Uterus (tissue), 3 donors: ENCODE measurements at regions not wholly inside any gene's neighbourhood (a gene's known extent, or its start where the extent isn't known, plus 50 kb on each side); places are given as distances from the start of the nearest gene placed in this dataset.

Source experiments
- DNase-seq, 2 donors: peaks; one replicate each; pipeline ENCODE4 v3.0.0-alpha.2; 2019 to 2020
- H3K27ac ChIP-seq, 2 donors: fragments of 200-600 bp; sonication (generic); 1 replicate in 1 of 2; 2 replicates in 1 of 2; pipeline ENCODE4 v1.5.1; 2016 to 2018
- H3K27me3 ChIP-seq, 2 donors: fragments of 200-600 bp; sonication (generic); one replicate each; pipeline ENCODE4 v1.5.1; 2018 to 2019; ENCODE audit warnings: control low read depth in 1 of 2
- H3K36me3 ChIP-seq, 2 donors: fragments of 200-600 bp; sonication (generic); one replicate each; pipeline ENCODE4 v1.5.1; 2019; ENCODE audit warnings: control low read depth in 1 of 2
- H3K4me1 ChIP-seq, 2 donors: fragments of 200-600 bp; sonication (generic); one replicate each; pipeline ENCODE4 v1.5.1; 2018 to 2019; ENCODE audit warnings: control low read depth in 1 of 2
- H3K4me3 ChIP-seq, 2 donors: fragments of 200-600 bp; sonication (generic); 1 replicate in 1 of 2; 2 replicates in 1 of 2; pipeline ENCODE4 v1.5.1; 2018 to 2019; ENCODE audit warnings: mild to moderate bottlenecking in 1 of 2
- H3K9me3 ChIP-seq, 2 donors: fragments of 200-600 bp; sonication (generic); one replicate each; pipeline ENCODE4 v1.5.1; 2019; ENCODE audit warnings: control low read depth in 1 of 2
- CTCF ChIP-seq, 4 experiments: fragments of 200-600 bp in 2 of 4; fragments of 450-650 bp in 2 of 4; sonication (generic) in 2 of 4; IDR thresholded peaks; one replicate each; pipeline ENCODE4 v1.5.1; 2016 to 2019; ENCODE audit warnings: antibody characterized with exemption in 4 of 4, mild to moderate bottlenecking in 2 of 4, moderate library complexity in 1 of 4
- POLR2A ChIP-seq, 2 donors: fragments of 450-650 bp; IDR thresholded peaks; one replicate each; pipeline ENCODE4 v1.6.1; 2016; ENCODE audit warnings: antibody characterized with exemption in 2 of 2, mild to moderate bottlenecking in 1 of 2, moderate library complexity in 1 of 2
- intact Hi-C: fragments of 100-400 bp; cut with DNase I; formaldehyde crosslinking; loops from one replicate; pipeline ENCODE4 v1.15.1; 2023; ENCODE audit warnings: low total_unique reads
- donor health status: DM: yes; HTN: yes; CAD: no.

- Histone ChIP-seq H3K9me3 (no peaks in the 10 kb centered on the region), H3K4me1 (no peaks in the 10 kb centered on the region), H3K27ac (no peak overlapping the region), H3K36me3 (no peaks in the 10 kb centered on the region), H3K27me3 (no peaks in the 10 kb centered on the region), H3K4me3 (no peak overlapping the region)
- TF ChIP-seq CTCF (IDR thresholded peaks at IDR 0.05) = no peak
- TF ChIP-seq POLR2A (IDR thresholded peaks at IDR 0.05) = no peak
- intact Hi-C loops = no loop called here
- no peak for DNase-seq
Measured at GRCh38 chr20:22880277-22880676, 154.8 kb upstream of the SSTR4 start.

- intact Hi-C loops = no loop called here
- H3K27me3 ChIP-seq = no peaks in the 10 kb centered on the region
- H3K4me3 ChIP-seq = no peak overlapping the region
- DNase-seq = no peak
- H3K27ac ChIP-seq = no peak overlapping the region
- no peaks in the 10 kb centered on the region for H3K4me1 ChIP-seq
- H3K9me3 ChIP-seq = no peaks in the 10 kb centered on the region
- no peaks in the 10 kb centered on the region for H3K36me3 ChIP-seq
- TF ChIP-seq CTCF (IDR thresholded peaks at IDR 0.05) = no peak
Measured at GRCh38 chr20:22887796-22888195, 147.3 kb upstream of the SSTR4 start.

- no peak overlapping the region for H3K27ac ChIP-seq
- H3K36me3 ChIP-seq = no peaks in the 10 kb centered on the region
- no peak for TF ChIP-seq CTCF (IDR thresholded peaks at IDR 0.05)
- no peak for TF ChIP-seq POLR2A (IDR thresholded peaks at IDR 0.05)
- intact Hi-C loops = no loop called here
- no peak overlapping the region for H3K4me3 ChIP-seq
- H3K4me1 ChIP-seq = no peaks in the 10 kb centered on the region
- DNase-seq = no peak
- H3K27me3 ChIP-seq = no peaks in the 10 kb centered on the region
- no peaks in the 10 kb centered on the region for H3K9me3 ChIP-seq
Measured at GRCh38 chr20:22890594-22891300, 144.4 kb upstream of the SSTR4 start.

GRCh38 chr20:22901164-22901563 is 133.9 kb upstream of the SSTR4 start:
- Histone ChIP-seq H3K27ac (no peak overlapping the region), H3K27me3 (no peaks in the 10 kb centered on the region), H3K9me3 (no peaks in the 10 kb centered on the region), H3K36me3 (no peaks in the 10 kb centered on the region), H3K4me3 (no peak overlapping the region), H3K4me1 (no peaks in the 10 kb centered on the region)
- TF ChIP-seq POLR2A (IDR thresholded peaks at IDR 0.05) = no peak
- no peak for TF ChIP-seq CTCF (IDR thresholded peaks at IDR 0.05)
- intact Hi-C loops = no loop called here
- no peak for DNase-seq

GRCh38 chr20:22901921-22902320 is 133.2 kb upstream of the SSTR4 start:
- TF ChIP-seq CTCF (IDR thresholded peaks at IDR 0.05) = no peak
- TF ChIP-seq POLR2A (IDR thresholded peaks at IDR 0.05) = no peak
- intact Hi-C loops = no loop called here
- Histone ChIP-seq H3K4me3 (no peak overlapping the region), H3K36me3 (no peaks in the 10 kb centered on the region), H3K27me3 (no peaks in the 10 kb centered on the region), H3K4me1 (no peaks in the 10 kb centered on the region), H3K27ac (no peak overlapping the region), H3K9me3 (no peaks in the 10 kb centered on the region)
- no peak for DNase-seq
